Mesenchymal stem cell (in vitro differentiated cells and primary cell): ENCODE measurements at regions not wholly inside any gene's neighbourhood (a gene's known extent, or its start where the extent isn't known, plus 50 kb on each side); places are given as distances from the start of the nearest gene placed in this dataset.

Source experiments
- DNase-seq: peaks from one replicate; pipeline ENCODE4 v3.0.0-alpha.2; 2013
- H2AFZ ChIP-seq: one replicate; pipeline ENCODE4 v1.6.1; 2013; ENCODE audit warnings: low read depth, mild to moderate bottlenecking, control low read depth, inconsistent platforms, low read length, moderate library complexity
- H2AK5ac ChIP-seq: 2 replicates; pipeline ENCODE4 v1.6.1; 2013; ENCODE audit warnings: low read length, moderate library complexity, mild to moderate bottlenecking, inconsistent platforms; ENCODE audit not compliant: severe bottlenecking
- H2BK120ac ChIP-seq: one replicate; pipeline ENCODE4 v1.6.1; 2013; ENCODE audit warnings: low read depth, mild to moderate bottlenecking, inconsistent platforms, low read length, moderate library complexity
- H2BK12ac ChIP-seq, 2 experiments: one replicate each; pipeline ENCODE4 v1.6.1; 2013; ENCODE audit warnings: inconsistent platforms in 2 of 2, low read length in 2 of 2, mild to moderate bottlenecking in 2 of 2, moderate library complexity in 2 of 2, control low read depth in 1 of 2
- H2BK15ac ChIP-seq: one replicate; pipeline ENCODE4 v1.6.1; 2013; ENCODE audit warnings: mild to moderate bottlenecking, low read depth, inconsistent platforms; ENCODE audit not compliant: poor library complexity, severe bottlenecking
- H2BK5ac ChIP-seq: 2 replicates; pipeline ENCODE4 v1.6.1; 2013; ENCODE audit warnings: low read depth, mild to moderate bottlenecking, low read length, control low read depth, inconsistent platforms; ENCODE audit not compliant: poor library complexity, severe bottlenecking
- H3K14ac ChIP-seq, 2 experiments: one replicate each; pipeline ENCODE4 v1.6.1; 2013; ENCODE audit warnings: inconsistent platforms in 2 of 2, low read length in 2 of 2, control low read depth in 1 of 2, mild to moderate bottlenecking in 1 of 2, moderate library complexity in 1 of 2
- H3K18ac ChIP-seq, 2 experiments: one replicate each; pipeline ENCODE4 v1.6.1; 2013; ENCODE audit warnings: inconsistent platforms in 2 of 2, low read length in 2 of 2, control low read depth in 1 of 2, low read depth in 1 of 2, mild to moderate bottlenecking in 1 of 2
- H3K23ac ChIP-seq, 2 experiments: one replicate each; pipeline ENCODE4 v1.6.1; 2013; ENCODE audit warnings: inconsistent platforms in 2 of 2, low read length in 2 of 2, mild to moderate bottlenecking in 2 of 2, moderate library complexity in 2 of 2, control low read depth in 1 of 2
- H3K27ac ChIP-seq: 2 replicates; pipeline ENCODE4 v1.5.1; 2013; ENCODE audit warnings: mild to moderate bottlenecking, moderate library complexity, low read length, control low read depth, inconsistent platforms; ENCODE audit not compliant: poor library complexity, severe bottlenecking
- H3K27me3 ChIP-seq, 2 experiments: 2 replicates each; pipeline versions ENCODE4 v1.6.1 to v1.7.0; 2013; ENCODE audit warnings: low read length in 2 of 2, mild to moderate bottlenecking in 2 of 2, moderate library complexity in 2 of 2, control low read depth in 1 of 2, inconsistent platforms in 1 of 2; ENCODE audit not compliant: control insufficient read depth in 1 of 2, insufficient read depth in 1 of 2
- H3K36me3 ChIP-seq, 2 experiments: 2 replicates each; pipeline versions ENCODE4 v1.6.1 to v1.7.0; 2013; ENCODE audit warnings: low read length in 2 of 2, control low read depth in 1 of 2, inconsistent platforms in 1 of 2, low read depth in 1 of 2, mild to moderate bottlenecking in 1 of 2; ENCODE audit not compliant: insufficient read depth in 2 of 2, control insufficient read depth in 1 of 2
- H3K4ac ChIP-seq, 2 experiments: one replicate each; pipeline ENCODE4 v1.6.1; 2013; ENCODE audit warnings: inconsistent platforms in 2 of 2, low read length in 2 of 2, mild to moderate bottlenecking in 2 of 2, moderate library complexity in 2 of 2, control low read depth in 1 of 2, low read depth in 1 of 2
- H3K4me1 ChIP-seq: 2 replicates; pipeline ENCODE4 v1.6.1; 2013; ENCODE audit warnings: low read depth, low read length, control low read depth; ENCODE audit not compliant: control insufficient read depth, insufficient read depth
- H3K4me2 ChIP-seq: 2 replicates; pipeline ENCODE4 v1.6.1; 2013; ENCODE audit warnings: low read length, mild to moderate bottlenecking, inconsistent platforms; ENCODE audit not compliant: poor library complexity, severe bottlenecking
- H3K4me3 ChIP-seq, 2 experiments: 2 replicates each; pipeline versions ENCODE4 v1.5.1 to v1.7.0; 2013; ENCODE audit warnings: low read length in 2 of 2, mild to moderate bottlenecking in 2 of 2, control low read depth in 1 of 2, low read depth in 1 of 2; ENCODE audit not compliant: insufficient read depth in 1 of 2
- H3K79me1 ChIP-seq: replicated peaks from 2 replicates; pipeline ENCODE4 v1.6.1; 2013; ENCODE audit warnings: mild to moderate bottlenecking, control low read depth, low read length, inconsistent platforms; ENCODE audit not compliant: poor library complexity, severe bottlenecking
- H3K9ac ChIP-seq: 2 replicates; pipeline ENCODE4 v1.7.0; 2013; ENCODE audit warnings: mild to moderate bottlenecking, low read length, moderate library complexity
- H3K9me3 ChIP-seq: 2 replicates; pipeline ENCODE4 v1.7.0; 2013; ENCODE audit warnings: mild to moderate bottlenecking, low read length; ENCODE audit not compliant: control insufficient read depth
- H4K8ac ChIP-seq: one replicate; pipeline ENCODE4 v1.6.1; 2013; ENCODE audit warnings: inconsistent platforms, mild to moderate bottlenecking, low read length, moderate library complexity
- H4K91ac ChIP-seq: one replicate; pipeline ENCODE4 v1.6.1; 2013; ENCODE audit warnings: mild to moderate bottlenecking, low read length, inconsistent platforms
- WGBS: methylation state at CpG from one replicate; pipeline ENCODE4 v1.1.7; 2013; ENCODE audit warnings: mixed read lengths; 5-methylcytosine and 5-hydroxymethylcytosine counted together

DNA sequence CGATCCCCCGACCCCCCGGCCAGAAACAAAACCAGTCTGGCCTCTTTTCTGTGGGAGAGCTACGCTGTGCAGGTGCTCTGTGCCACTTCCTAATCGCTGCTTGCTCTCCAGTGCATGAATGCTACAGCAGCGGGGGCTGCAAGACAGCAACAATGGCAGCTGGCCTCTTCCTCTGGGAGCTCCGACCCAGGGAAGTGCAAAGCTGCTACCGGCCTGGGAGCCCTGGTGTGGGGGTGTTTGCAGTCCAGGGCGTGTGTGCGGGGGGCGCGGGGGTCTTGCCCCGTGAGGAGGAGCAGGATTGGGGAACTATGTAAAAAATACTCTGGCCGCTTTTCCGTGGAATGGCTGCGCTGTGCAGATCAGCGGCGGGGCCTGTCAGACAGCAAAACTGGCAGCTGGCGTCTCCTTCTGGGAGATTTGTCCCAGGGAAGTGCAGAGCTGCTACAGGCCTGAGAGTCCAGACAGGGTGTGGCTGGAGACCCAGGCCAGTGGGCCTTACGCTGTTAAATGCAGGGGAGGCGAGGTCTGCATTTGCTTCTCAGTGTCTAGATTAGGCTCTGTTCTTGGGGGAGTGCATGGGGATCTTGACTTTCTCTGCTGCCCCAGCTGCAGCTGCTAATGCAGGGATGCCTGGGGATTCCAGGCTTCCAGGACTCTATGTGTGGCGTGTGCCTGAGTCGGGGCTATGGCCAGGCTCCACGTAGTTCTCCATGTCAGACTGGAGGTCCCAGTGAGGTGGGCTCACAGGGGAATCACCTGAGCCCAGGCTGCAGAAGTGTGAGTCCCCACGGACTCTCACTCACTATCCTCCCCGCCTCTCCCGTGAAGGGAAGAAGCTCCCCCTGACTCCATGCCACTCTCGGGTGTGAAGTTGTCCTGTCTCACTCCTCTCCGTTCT is 344.5 kb downstream of the AEBP2 start:
- Histone ChIP-seq H3K9ac (no peak overlapping the region), H3K14ac (no peak overlapping the region), H3K4ac (no peak overlapping the region), H2BK5ac (no peak overlapping the region), H3K9me3 (no peaks in the 10 kb centered on the region), H3K79me1 (no peaks in the 10 kb centered on the region), H4K8ac (peak overlapping the region; percentile 30), H2AFZ (no peak overlapping the region), H2BK15ac (no peak overlapping the region), H3K27ac (no peak overlapping the region), H3K4me2 (no peak overlapping the region), H3K23ac (no peak overlapping the region), H2AK5ac (no peak overlapping the region), H4K91ac (no peak overlapping the region), H3K4me1 (peaks cover 4% of the 10 kb centered on the region), H3K36me3 (no peaks in the 10 kb centered on the region), H3K4me3 (no peak overlapping the region), H3K18ac (no peak overlapping the region), H2BK12ac (no peak overlapping the region), H2BK120ac (no peak overlapping the region), H3K27me3 (no peaks in the 10 kb centered on the region)
- DNase-seq: no peak
- 81% methylated on average over 29 of the region's 29 CpGs for WGBS

GRCh38 chr12:19792028-19792427 is 352.7 kb downstream of the AEBP2 start:
- Histone ChIP-seq H4K91ac (no peak overlapping the region), H2BK120ac (no peak overlapping the region), H3K4me1 (no peaks in the 10 kb centered on the region), H2AFZ (no peak overlapping the region), H2BK5ac (no peak overlapping the region), H3K27ac (no peak overlapping the region), H3K36me3 (no peaks in the 10 kb centered on the region), H3K9me3 (no peaks in the 10 kb centered on the region), H3K14ac (no peak overlapping the region), H3K18ac (no peak overlapping the region), H3K79me1 (no peaks in the 10 kb centered on the region), H3K27me3 (no peaks in the 10 kb centered on the region), H2BK15ac (no peak overlapping the region), H3K4me2 (no peak overlapping the region), H3K4me3 (no peak overlapping the region), H2AK5ac (no peak overlapping the region), H4K8ac (no peak overlapping the region), H3K4ac (no peak overlapping the region), H3K23ac (no peak overlapping the region), H3K9ac (no peak overlapping the region), H2BK12ac (no peak overlapping the region)
- no peak for DNase-seq

GRCh38 chr12:19794116-19794515 is 354.8 kb downstream of the AEBP2 start:
- H2BK5ac ChIP-seq: no peak overlapping the region
- no peaks in the 10 kb centered on the region for H3K9me3 ChIP-seq
- DNase-seq: no peak
- WGBS: 100% methylated on average over 1 of the region's 1 CpG
- H3K27ac ChIP-seq: peak overlapping the region; percentile 69
- H4K8ac ChIP-seq: no peak overlapping the region
- no peak overlapping the region for H3K14ac ChIP-seq
- H3K23ac ChIP-seq: no peak overlapping the region
- H2BK12ac ChIP-seq: no peak overlapping the region
- no peaks in the 10 kb centered on the region for H3K4me1 ChIP-seq
- no peak overlapping the region for H3K9ac ChIP-seq
- H2AK5ac ChIP-seq: no peak overlapping the region
- no peak overlapping the region for H2AFZ ChIP-seq
- H3K4me3 ChIP-seq: no peak overlapping the region
- no peak overlapping the region for H2BK120ac ChIP-seq
- no peak overlapping the region for H2BK15ac ChIP-seq
- H3K79me1 ChIP-seq: no peaks in the 10 kb centered on the region
- no peak overlapping the region for H4K91ac ChIP-seq
- H3K27me3 ChIP-seq: no peaks in the 10 kb centered on the region
- no peak overlapping the region for H3K4ac ChIP-seq
- H3K18ac ChIP-seq: no peak overlapping the region
- H3K4me2 ChIP-seq: no peak overlapping the region
- H3K36me3 ChIP-seq: no peaks in the 10 kb centered on the region

DNA sequence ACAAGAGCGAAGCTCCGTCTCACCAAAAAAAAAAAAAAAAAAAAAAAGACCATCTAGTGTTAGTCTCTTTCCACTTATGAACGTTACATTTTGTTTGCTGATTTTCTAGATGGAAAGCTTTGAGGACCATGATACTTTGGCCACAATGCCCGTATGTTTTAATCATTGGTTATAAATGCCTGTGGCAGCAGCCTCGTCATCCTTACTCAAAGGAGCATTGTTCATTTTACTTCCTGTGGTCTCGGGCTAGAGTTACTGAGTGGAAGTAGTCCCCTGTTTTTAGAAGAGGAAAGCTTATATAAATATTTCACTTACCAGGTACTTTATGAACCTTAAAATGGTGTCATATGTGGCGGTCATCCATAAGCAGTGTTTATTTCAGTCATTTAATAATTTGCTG is 359.9 kb downstream of the AEBP2 start:
- H2BK12ac ChIP-seq: no peak overlapping the region
- H3K9me3 ChIP-seq: no peaks in the 10 kb centered on the region
- no peak overlapping the region for H3K23ac ChIP-seq
- H2AFZ ChIP-seq: no peak overlapping the region
- H3K4me2 ChIP-seq: no peak overlapping the region
- no peaks in the 10 kb centered on the region for H3K79me1 ChIP-seq
- H2BK5ac ChIP-seq: no peak overlapping the region
- H3K18ac ChIP-seq: no peak overlapping the region
- no peak overlapping the region for H4K91ac ChIP-seq
- H3K4me1 ChIP-seq: no peaks in the 10 kb centered on the region
- H3K4ac ChIP-seq: no peak overlapping the region
- no peak for DNase-seq
- H3K14ac ChIP-seq: no peak overlapping the region
- no peak overlapping the region for H2BK120ac ChIP-seq
- peak overlapping the region; percentile 92 for H3K27ac ChIP-seq
- no peak overlapping the region for H3K4me3 ChIP-seq
- H2AK5ac ChIP-seq: no peak overlapping the region
- H3K9ac ChIP-seq: no peak overlapping the region
- H2BK15ac ChIP-seq: no peak overlapping the region
- no peaks in the 10 kb centered on the region for H3K36me3 ChIP-seq
- no peak overlapping the region for H4K8ac ChIP-seq
- H3K27me3 ChIP-seq: no peaks in the 10 kb centered on the region
- 81% methylated on average over 3 of the region's 7 CpGs for WGBS
